GM19463 (cell line): ENCODE measurements at regions not wholly inside any gene's neighbourhood (a gene's known extent, or its start where the extent isn't known, plus 50 kb on each side); places are given as distances from the start of the nearest gene placed in this dataset.

Experiments
- ATAC-seq: cut with Tn5 transposase; IDR thresholded peaks from one replicate; pipeline ENCODE4 v1.9.1; 2021; ENCODE audit warnings: mild to moderate bottlenecking, moderate library complexity; ENCODE audit not compliant: unreplicated experiment

DNA sequence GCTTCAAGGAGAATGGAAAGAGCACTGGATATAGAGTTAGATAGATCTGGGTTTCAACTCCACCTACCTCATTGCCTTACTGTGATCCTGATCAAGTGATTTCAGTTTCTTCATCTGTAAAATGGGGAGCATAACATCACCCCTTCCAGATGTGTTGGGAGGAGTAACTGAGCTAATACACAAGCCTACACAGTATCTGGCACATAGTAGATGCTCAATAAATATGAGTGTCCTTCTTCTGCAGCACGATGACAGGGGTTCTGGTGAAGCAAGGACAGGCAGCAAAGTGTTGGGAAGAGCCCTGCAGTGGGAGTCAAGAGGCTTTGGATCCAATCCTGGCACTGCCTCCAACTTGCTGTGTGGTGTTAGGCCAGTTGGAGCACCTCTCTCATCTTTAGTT, 270.0 kb downstream of the UACA start:
- ATAC-seq = no peak

DNA sequence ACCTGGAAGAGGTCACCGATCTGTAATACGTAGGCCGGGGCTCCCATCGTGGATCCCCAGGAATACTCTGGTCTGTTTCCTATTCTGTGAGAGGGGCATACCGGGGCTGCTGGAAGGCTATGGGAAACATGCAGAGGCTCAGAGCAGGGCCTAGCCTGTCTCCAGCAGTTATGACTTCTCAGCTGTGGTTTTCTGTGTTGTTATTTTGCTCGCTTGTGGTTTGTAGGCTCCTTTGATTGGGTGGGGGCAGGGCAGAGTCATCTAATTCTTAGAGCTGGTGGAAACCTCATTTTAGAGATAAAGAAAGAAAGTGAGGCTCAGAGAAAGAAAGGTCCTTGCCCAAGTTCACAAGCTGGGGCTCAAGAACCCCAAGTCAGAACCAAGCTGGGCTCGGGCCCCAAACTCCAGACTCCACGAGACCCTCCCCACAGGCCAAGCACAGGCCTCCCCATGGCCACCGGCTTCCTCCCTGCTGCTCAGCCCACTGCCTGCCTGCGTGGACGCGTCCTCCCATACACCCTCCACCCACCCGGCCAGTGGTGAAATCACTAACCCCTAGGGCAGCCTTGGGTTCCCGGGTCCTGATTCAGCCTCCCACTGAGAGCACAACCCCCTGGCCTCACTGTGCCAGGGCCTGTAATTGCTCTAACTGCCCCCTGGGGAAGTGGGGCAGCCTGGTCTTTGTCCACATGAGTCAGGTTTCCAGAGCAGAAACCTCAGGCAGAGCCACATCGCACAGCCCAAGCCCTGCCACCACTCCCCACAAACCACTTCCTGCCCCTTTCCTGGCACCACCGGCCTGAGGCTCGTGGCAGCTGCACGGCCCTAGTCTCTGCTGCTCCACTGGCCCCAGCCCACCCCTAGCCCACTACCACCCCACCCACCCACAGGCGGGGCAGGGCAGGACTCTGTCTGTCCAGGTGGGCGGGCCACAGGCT, 270.8 kb downstream of the UACA start:
- peak; percentile 56 for ATAC-seq

DNA sequence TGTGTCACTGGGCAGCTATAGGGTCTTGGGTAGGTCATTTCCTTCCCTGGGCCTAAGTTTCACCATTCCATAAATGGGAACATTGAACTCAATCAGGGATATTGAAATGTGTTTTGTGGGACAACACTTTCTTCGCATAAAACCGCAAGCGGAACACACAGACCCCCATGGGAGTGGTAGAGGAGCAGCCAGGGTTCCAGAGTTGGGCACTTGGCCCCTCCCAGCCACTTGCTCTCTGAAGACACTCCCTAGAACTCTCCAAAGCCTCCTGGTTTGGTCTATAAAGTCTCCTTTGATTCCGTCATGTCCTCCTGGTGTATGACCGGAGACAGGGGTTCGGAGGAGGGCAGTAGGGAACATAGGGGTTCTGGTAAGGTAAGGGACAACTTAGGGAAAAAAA, 271.7 kb downstream of the UACA start:
- ATAC-seq = no peak

DNA sequence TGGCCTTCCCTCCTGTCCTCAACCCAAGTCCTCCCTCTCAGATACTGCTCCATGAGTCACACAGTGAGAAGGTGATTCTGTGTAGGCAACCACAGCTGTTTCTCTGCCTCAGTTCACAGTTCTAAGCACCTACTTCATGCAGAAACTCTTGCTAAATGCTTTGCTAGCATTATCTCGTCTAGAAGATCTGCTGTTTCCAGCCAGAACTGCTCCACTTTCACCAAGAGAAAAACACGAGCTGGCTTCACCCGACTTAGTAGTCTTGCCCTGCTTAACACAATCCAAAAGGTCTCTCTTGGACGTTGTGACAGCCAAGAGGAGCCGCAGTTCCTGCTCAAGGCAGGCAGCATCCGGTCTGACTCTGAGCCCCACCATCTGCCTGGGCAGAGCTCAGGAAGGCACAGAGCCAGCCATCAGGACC, 272.1 kb downstream of the UACA start:
- no peak for ATAC-seq

DNA sequence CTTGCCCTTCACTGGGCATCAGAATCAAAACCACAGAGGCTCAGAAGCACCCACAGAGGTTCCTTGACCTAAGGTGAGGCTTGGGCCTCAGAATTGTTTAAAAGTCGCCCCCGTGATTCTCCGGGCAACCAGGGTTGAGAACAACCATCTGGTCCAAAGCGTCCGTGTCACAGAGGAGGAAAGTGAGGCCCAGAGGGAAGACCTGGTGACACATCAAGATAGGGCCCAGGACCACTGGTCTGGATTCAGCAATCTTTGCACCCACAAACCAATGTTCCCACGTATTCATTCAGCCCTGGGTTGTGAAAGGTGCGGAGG, 272.6 kb downstream of the UACA start:
- ATAC-seq = no peak

DNA sequence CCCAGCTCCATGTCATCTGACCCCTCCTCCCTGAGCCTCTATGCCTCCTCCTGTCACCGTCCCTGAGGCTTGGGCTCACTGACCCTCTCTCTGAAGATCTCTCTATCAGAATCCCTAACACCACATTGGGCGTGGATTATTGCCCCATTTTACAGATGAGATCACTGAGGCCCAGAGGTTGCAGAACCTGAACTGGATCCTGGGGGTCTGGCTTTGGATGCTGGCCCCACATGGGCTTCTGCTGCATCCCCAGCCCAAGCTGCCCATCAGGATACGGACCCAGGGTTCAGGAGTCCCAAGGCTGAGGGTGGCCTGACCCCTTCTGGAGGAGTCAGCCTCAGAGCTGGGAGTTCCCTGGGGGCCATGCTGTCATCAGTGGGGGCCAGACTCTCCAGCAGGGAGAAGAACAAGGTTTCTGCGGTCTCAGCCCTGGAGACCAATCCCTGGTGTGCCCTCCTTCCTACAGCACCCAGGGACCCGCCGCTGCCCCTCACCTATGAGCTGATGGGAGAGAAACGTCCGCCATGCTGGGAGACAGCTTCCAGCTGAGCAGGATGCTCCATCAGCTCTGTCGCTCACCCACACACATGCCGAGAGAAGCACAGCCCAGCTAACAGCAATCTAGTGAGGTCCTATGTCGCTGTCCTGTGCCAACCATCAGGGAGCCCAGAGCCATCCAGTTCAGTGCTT, 273.1 kb downstream of the UACA start:
- ATAC-seq = no peak

DNA sequence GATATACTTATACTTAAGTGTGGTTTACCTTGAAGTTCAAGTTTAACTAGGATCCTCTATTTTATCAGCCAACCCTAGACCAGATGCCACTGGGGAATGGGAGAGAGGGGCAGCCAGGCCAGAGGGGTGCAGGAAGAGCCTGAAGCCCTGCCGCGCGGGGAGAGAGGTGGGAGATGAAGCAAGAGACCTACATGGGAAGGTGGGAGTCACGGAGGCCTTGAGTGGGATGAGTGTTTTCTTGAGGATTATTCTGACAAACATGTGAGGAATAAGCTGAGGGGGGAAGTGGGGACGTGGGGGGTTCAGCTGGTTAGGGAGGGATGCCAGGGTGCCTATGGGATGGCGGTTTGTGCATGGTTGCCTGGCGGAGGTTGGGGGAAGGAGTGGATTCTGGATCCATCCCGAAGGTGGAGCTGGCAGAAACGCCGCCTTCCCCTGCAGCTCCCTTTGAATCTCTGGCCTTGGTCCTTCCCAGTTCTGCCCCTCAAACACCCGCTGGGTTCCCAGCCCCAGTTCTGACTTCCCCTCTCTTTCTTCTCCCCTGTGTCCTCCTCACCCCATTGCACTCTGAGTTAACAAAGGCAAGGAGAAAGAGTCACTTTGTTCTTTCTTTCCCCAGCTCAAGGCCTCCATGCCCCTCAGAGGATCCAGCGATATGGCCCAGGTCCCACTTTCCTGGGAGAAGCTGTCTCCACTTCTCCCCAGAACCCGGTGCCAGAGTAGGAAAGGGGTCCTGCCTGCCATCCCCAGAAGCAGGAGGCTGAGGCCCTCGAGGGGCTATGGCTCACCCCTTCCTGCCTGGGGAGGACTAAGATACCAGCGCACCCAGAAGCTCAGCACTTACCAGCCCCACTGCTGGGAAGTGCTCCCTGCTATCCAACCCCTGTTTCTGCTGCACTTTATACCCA, 274.2 kb downstream of the UACA start:
- no peak for ATAC-seq

DNA sequence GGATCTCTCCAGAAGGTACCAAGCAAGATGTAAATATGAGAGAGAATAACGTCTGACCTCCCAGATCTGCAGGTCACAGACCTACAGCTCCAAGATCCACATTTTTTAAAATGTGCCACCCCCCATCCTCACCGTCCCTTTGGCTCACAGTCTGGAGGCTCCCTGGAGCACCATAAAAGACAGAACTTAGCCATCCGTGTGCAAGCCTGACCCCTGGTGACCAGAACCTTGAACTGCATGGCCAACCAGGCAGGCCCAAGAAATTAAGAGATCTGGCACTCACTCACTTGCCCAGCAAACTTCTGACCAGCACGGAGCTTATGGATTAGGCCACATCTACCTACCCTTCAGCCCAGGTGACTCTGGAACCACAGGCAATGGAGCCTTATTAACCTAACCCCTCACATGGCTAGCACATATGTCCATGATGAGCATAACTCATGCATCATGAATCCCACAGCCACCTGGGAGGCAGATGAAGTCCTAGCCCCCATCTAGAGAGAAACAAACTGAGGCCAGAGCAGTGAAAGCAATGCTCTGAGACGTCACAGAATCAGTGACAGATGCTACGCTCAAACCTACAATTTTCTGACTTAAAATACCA, 275.3 kb downstream of the UACA start:
- ATAC-seq = no peak

DNA sequence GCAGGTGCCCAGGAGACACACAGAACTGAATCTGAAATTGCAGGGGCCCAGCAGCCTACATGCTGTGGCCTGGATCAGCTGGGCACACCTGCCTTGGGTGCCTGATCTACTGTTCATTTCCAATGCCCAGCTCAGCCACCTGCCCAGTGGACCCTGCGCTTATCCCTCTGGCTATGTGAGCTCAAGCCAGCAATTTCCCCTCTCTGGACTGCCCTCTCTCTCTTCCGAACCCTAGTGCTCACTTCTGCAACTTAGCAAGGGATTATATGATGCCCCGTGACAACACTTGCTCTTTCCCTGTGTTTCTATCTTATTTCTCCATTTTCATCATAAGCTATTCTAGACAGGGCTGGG, 276.0 kb downstream of the UACA start:
- ATAC-seq = no peak

DNA sequence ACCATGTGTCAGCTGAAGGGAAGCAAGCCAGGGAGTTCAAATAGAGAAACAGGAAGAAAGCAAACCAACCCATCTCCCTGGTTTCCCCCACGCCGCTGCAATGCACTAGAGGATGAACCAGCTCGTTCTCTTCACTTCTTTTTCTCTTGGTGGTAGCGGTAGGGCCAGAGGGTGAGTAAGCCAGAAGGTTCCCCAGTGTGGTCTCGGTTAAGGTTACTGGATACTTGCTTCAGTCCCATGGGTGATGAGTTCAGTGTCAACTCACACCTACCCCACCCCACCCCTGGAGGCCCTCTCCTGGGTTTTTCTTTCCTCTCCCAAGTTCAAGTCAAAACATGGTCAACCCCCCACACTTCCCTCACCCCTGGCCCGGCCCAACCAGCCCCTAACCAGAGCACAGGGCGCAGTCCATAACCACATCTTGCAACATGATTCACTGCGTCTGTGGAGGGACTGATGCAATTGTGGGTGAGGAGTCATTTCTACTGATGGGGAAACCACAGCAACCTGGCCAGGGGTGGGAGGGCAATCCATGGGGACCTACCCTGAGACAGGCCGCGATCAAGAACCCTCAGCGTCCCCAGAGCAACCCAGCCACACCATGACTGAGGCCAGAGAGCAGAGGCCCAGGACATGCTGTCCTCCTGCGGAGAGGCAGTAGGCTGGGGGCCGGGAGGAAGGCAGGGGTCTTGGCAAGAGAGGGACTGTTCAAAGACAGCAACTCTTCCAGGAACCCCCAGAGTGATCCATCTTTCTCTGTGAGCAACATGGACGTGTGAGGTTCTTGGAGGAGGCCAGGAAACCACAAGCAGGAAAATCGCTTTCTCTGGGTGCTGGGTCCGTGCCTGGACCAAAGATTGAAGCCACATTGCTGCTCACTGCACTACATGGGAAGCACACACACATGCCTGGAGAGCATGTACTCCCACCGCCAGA, 276.6 kb downstream of the UACA start:
- ATAC-seq = peak; percentile 73

DNA sequence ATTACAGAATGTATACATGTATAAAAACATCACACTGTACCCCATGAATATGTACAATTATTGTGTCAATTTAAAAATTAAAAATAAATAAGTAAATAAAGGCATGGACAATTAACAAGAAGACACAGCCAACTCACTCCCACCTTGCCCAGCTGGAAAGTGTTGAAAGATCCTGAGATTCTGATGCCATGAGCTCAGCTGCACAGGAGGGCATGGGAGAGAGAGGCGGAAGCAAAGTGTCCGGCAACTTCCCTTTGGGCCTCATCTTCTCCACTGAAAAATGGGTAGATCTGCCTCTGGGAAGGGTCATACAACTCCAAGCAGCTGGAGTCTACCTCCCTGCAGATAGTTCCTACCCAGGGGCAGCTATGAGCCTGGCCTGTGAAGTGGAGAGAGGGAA, 277.3 kb downstream of the UACA start:
- ATAC-seq = no peak

DNA sequence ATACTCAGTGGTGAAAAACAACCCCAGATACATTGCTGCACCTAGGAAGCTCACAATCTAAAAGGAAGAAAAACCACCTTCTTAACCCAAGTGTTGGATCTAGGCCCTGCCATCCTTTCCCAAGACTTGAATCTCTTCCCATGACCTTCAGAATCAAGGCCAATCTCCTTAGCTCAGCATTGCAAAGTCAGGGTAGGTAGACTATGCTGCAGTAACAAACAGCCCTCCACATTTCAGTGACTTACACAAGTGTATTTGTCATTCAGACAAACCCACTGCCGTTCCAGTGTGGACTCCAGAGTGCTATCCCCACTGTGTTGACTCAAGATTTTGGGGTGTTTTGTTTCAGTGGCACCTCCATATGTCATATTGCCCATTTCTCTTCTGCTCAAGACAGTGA, 278.4 kb downstream of the UACA start:
- no peak for ATAC-seq

DNA sequence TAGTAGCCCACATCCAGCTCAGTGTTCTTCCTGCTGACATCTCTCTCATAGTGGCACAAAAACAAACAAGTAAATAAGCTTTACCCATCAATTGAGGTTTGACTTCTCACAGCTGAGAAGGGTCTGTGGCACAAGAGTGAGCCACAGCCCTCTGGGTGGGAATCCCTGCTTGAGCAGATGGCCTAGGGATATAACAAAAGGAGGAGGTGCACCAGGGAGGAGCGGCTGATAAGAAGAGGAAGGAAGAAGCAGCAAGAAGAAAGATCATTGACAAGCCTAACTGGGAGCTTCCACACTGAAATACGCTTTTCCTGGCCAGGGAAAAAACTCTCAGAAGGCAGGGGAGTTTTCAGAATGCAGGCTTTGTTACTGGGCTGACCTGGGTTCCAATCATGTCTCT, 279.8 kb downstream of the UACA start:
- ATAC-seq = no peak

DNA sequence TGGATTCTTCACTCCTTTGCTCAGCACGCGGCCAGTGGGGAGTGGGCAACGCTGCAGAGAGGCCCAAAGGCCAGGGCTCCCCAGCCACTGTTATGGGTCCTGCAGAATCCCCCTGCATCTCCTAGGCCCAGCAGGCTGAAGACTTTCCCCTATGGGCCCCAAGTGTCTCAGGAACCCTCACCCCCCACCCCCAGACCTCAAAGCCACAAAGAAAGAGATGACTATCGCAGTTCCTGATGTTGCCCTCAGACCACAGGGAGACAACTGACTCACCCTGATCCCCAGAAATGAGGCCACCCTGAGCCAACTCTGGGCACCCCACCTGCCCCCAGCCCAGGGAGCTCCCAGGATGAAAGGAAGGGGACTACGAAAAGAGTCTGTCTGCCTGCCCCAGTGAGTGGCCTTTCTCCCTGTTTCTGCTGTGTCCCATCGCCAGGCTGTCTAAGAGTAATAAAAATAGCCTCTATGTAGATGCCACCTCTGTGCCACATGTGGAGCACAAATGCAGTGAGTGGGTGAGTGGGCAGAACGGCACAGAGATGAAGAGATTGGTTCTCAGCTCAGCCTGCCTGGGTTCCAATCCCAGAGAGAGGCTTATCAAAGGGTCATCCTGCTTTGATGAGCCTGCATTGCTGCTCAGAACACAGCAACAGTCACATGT, 283.0 kb downstream of the UACA start:
- ATAC-seq = no peak

DNA sequence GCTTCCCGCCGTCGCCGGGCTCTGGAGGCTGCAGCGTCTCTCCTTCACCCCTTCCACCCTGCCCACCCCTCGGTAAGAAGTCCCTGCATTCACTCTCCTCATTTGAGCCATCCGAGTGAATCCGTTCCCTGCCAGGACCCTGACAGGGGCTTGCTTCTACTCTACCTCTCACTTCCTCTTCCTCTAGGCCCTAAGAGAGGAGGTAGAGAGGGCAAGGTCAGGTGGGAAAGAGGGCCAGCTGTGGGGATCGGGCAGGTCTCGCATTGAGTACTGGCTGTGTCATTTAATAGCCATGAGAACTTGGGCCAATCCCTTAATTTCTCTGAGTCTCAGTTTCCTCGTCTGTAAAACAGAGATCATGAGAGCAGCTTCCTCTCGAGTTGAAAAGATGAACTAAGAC, 283.6 kb downstream of the UACA start:
- no peak for ATAC-seq

DNA sequence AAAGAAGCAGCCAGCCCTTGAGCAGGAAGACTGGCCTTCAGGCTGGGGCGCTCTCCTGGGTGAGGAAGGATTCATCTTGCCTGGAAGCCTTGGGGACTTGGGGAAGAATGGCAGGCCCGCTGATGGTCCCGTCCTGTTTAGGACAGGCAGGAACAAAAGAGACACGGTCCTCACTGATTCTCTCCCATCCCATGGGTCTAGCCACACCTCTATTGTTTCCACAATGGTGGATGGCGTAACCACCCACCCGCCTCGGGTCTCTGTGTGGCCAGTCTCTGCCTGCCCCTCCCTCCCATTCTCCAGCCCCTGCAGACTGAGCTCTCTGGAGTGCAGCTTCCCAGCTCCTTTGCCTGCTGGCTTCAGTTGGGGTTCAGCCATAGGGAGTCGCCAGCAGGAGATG, 284.3 kb downstream of the UACA start:
- no peak for ATAC-seq

DNA sequence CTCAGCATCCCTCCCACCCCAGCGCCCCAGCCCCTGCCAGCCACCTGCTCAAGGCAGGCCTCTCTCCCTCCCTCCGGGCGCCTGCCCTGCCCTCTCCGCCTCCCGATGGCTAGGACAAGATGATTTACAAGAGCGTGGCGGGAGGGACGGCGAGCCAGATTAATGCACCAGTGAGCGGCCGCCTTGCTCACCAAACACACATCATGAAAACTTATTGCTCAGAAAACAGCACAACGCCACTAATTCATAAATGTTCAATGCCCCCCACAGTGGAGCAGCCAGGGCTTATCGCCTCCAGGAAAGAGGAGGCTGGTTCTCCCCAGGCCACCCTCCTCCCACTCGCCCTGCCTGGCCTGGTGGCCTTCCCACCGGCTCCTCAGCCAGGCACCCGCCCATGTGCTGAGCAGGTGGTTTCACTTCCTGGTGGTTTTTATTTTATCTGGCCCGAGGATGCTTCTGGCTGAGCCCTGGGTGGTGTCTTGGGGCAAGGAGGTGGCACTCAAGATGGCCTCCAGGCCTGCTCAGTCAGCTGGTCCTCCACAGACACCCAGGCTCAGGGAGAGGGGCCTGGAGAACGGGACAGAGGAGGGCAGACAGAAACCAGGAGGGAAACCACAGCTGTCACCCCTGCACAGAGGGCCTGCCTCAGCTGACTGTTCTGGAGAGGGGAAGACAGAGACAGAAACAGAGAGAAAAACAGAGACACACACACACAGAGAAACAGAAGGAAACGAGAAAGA, 284.9 kb downstream of the UACA start:
- ATAC-seq = peak; percentile 46

DNA sequence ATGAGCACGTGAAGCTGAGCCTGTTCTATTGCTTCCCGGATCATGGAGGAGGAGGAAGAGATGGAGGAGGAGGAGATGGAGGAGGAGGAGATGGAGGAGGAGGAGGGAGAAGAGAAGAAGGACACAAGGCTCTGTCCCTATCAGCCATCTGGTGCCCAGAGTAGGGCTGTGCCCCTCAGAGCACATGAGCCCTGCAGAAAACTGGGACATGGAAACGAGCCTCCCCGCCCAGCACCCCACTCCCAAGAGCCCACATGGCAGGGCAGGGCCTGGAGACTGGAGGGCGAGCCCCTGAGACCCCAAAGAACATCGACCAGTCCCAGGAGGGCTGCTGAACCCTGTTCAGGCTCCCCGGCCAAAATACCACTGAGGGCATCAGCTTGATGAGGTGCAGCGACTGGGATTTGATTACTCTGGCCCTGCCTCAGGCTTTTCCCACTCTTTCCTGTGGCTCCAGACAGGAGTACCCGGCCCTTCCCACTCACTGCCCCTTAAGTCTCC, 285.6 kb downstream of the UACA start:
- no peak for ATAC-seq

DNA sequence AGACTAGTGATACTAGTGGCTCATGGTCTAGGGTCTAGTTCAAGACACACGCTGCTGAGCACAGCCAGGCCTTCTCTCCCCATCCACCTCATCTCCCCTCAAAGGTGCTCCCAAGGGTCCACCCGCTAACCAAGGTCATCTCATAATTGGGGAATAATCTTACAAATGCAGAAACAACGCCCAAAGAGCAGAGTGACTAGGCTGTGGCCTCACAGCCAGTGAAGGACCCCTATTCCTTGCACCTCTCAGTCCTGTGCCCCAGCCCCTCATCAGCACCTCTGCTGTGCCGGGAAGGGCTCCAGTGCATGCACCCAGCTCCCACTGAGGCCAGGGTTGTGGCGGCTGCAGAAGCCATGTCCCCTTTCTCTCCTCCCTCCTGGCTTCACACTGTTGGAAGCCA, 286.9 kb downstream of the UACA start:
- ATAC-seq = no peak
